HL-60 (cell line): ENCODE measurements at regions not wholly inside any gene's neighbourhood (a gene's known extent, or its start where the extent isn't known, plus 50 kb on each side); places are given as distances from the start of the nearest gene placed in this dataset.

Experiments
- DNase-seq, 2 experiments: peaks; one replicate each; pipeline ENCODE4 v3.0.0-alpha.2; 2010 to 2020; ENCODE audit warnings: low read depth in 1 of 2, low spot score in 1 of 2
- H3K27ac ChIP-seq: fragments of 250-450 bp; sonication (Bioruptor Pico); replicated peaks from 2 replicates; pipeline ENCODE4 v1.5.1; 2020; ENCODE audit warnings: mild to moderate bottlenecking, moderate library complexity
- H3K27me3 ChIP-seq: fragments of 250-450 bp; sonication (Bioruptor Pico); 2 replicates; pipeline ENCODE4 v1.5.1; 2021; ENCODE audit warnings: mild to moderate bottlenecking, moderate library complexity; ENCODE audit not compliant: insufficient read depth, poor library complexity, severe bottlenecking
- H3K4me3 ChIP-seq: replicated peaks from 2 replicates; pipeline ENCODE4 v1.5.1; 2011; ENCODE audit warnings: mild to moderate bottlenecking, control low read depth, low read length; ENCODE audit not compliant: insufficient read depth
- CTCF ChIP-seq: IDR thresholded peaks from one replicate; pipeline ENCODE4 v1.5.1; 2011; ENCODE audit warnings: low read length, control low read depth, inconsistent platforms; ENCODE audit not compliant: insufficient read depth
- GABPA ChIP-seq: IDR thresholded peaks from 2 replicates; pipeline ENCODE4 v1.6.1; 2012; ENCODE audit warnings: low read depth
- POLR2AphosphoS5 ChIP-seq: IDR thresholded peaks from 2 replicates; pipeline ENCODE4 v1.6.1; 2012; ENCODE audit warnings: low read depth
- SPI1 ChIP-seq: IDR thresholded peaks from 2 replicates; pipeline ENCODE4 v1.6.1; 2012; ENCODE audit warnings: low read depth, mild to moderate bottlenecking, borderline replicate concordance
- TF ChIP-seq, protein P1 (sequence below): IDR thresholded peaks from 2 replicates; pipeline ENCODE4 v1.6.1; 2012; ENCODE audit warnings: low read depth; ENCODE audit not compliant: insufficient replicate concordance

DNA sequence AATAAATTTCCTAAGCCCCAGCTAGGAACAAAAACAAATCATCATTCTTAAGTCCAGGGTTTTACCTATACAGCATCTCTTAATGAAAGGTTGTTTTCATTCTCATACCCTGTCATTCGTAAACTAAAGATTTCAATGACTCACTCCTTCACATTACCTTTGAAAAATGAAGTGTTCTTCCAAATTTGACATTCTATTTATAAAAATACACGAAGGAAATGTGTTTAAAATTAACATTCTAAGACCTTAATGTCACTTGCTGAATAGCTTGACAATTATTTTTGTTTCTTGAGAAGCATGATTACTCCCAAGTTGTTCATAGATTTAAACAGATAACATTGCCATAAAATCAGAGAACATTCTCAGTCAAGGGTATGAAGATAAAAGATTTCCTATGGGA lies 1188.3 kb upstream of the SORCS1 start:
- no peak for DNase-seq
- no peak overlapping the region for H3K27ac ChIP-seq
- H3K4me3 ChIP-seq = no peak overlapping the region
- TF ChIP-seq CTCF = no peak
- TF ChIP-seq POLR2AphosphoS5 = no peak
- no peak for TF ChIP-seq SPI1
- TF ChIP-seq, protein P1, sequence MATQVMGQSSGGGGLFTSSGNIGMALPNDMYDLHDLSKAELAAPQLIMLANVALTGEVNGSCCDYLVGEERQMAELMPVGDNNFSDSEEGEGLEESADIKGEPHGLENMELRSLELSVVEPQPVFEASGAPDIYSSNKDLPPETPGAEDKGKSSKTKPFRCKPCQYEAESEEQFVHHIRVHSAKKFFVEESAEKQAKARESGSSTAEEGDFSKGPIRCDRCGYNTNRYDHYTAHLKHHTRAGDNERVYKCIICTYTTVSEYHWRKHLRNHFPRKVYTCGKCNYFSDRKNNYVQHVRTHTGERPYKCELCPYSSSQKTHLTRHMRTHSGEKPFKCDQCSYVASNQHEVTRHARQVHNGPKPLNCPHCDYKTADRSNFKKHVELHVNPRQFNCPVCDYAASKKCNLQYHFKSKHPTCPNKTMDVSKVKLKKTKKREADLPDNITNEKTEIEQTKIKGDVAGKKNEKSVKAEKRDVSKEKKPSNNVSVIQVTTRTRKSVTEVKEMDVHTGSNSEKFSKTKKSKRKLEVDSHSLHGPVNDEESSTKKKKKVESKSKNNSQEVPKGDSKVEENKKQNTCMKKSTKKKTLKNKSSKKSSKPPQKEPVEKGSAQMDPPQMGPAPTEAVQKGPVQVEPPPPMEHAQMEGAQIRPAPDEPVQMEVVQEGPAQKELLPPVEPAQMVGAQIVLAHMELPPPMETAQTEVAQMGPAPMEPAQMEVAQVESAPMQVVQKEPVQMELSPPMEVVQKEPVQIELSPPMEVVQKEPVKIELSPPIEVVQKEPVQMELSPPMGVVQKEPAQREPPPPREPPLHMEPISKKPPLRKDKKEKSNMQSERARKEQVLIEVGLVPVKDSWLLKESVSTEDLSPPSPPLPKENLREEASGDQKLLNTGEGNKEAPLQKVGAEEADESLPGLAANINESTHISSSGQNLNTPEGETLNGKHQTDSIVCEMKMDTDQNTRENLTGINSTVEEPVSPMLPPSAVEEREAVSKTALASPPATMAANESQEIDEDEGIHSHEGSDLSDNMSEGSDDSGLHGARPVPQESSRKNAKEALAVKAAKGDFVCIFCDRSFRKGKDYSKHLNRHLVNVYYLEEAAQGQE = no peak
- no peak for TF ChIP-seq GABPA
- H3K27me3 ChIP-seq = no peaks in the 10 kb centered on the region

GRCh38 chr10:108348215-108348614 lies 1183.7 kb upstream of the SORCS1 start:
- Histone ChIP-seq H3K27me3 (no peaks in the 10 kb centered on the region), H3K4me3 (no peak overlapping the region), H3K27ac (no peak overlapping the region)
- no peak for DNase-seq
- TF ChIP-seq, protein P1 = no peak

- H3K27ac ChIP-seq = no peak overlapping the region
Measured at GRCh38 chr10:108346066-108346465, 1181.6 kb upstream of the SORCS1 start.

More at GRCh38 chr10:108346066-108346465, 1181.6 kb upstream of the SORCS1 start:
- no peak for DNase-seq
- H3K27me3 ChIP-seq = no peaks in the 10 kb centered on the region
- no peak overlapping the region for H3K4me3 ChIP-seq
- TF ChIP-seq, protein P1 = no peak
- TF ChIP-seq POLR2AphosphoS5 (no peak), CTCF (no peak), SPI1 (no peak), GABPA (no peak)
